ENCODE measurements at regions not wholly inside any gene's neighbourhood (a gene's known extent, or its start where the extent isn't known, plus 50 kb on each side); places are given as distances from the start of the nearest gene placed in this dataset.

DNA sequence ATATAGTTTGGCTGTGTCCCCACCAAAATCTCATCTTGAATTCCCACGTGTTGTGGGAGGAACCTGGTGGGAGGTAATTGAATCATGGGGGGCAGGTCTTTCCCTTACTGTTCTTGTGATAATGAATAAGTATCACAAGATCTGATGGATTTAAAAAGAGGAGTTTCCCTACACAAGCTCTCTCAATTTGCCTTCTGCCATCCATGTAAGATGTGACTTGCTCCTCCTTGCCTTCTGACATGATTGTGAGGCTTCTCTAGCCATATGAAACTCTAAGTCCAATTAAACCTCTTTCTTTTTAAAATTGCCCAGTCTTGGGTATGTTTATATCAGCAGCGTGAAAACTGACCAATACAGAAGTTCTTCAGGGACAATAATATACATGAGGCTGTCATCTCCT, 425.1 kb downstream of the PABPC4L start:
- no peak overlapping the region for H3T11ph ChIP-seq (ENCODE audit: low read length)
- H3K56ac ChIP-seq (ENCODE audit: insufficient read length, low read depth, low read length) = no peak overlapping the region
- no peak overlapping the region for H3K4ac ChIP-seq (ENCODE audit: low read depth, low read length)
- H3K14ac ChIP-seq (ENCODE audit: insufficient read depth, low read length) = no peak overlapping the region
- H3K18ac ChIP-seq (ENCODE audit: insufficient read length, low read depth, low read length) = no peak overlapping the region
- Mint-ChIP-seq H3K36me3 (ENCODE audit: insufficient read depth in 1 of 3, low read depth in 3 of 3) (peaks cover 10 to 20% (median 12%) of the 10 kb centered on the region in 3 experiments), H3K27me3 (ENCODE audit: low read depth) (no peaks in the 10 kb centered on the region), H3K9me3 (peaks cover 13 to 23% of the 10 kb centered on the region in 2 experiments), H3K4me3 (no peak overlapping the region), H3K27ac (no peak overlapping the region), H3K4me1 (no peaks in the 10 kb centered on the region)
- no peaks in the 10 kb centered on the region for H3K79me1 ChIP-seq (ENCODE audit: insufficient read depth, low read depth, low read length, poor library complexity, severe bottlenecking)
- no peaks in the 10 kb centered on the region for H3K79me2 ChIP-seq (ENCODE audit: insufficient read depth, low read length)
- H2AFZ ChIP-seq (ENCODE audit: low read length) = no peak overlapping the region
- no peaks in the 10 kb centered on the region for H3K27me3 ChIP-seq (ENCODE audit: insufficient read depth, low read length)
- no peaks in the 10 kb centered on the region for H4K20me1 ChIP-seq (ENCODE audit: control insufficient read depth, insufficient read depth, insufficient read length)
- no CpG with 5 or more reads among the region's 2 CpGs for WGBS (ENCODE audit: extremely low coverage, insufficient read length, low lambda C conversion rate)
- no peak overlapping the region for H2BK12ac ChIP-seq (ENCODE audit: insufficient read length, low read depth, low read length)
- TF ChIP-seq, protein P1, sequence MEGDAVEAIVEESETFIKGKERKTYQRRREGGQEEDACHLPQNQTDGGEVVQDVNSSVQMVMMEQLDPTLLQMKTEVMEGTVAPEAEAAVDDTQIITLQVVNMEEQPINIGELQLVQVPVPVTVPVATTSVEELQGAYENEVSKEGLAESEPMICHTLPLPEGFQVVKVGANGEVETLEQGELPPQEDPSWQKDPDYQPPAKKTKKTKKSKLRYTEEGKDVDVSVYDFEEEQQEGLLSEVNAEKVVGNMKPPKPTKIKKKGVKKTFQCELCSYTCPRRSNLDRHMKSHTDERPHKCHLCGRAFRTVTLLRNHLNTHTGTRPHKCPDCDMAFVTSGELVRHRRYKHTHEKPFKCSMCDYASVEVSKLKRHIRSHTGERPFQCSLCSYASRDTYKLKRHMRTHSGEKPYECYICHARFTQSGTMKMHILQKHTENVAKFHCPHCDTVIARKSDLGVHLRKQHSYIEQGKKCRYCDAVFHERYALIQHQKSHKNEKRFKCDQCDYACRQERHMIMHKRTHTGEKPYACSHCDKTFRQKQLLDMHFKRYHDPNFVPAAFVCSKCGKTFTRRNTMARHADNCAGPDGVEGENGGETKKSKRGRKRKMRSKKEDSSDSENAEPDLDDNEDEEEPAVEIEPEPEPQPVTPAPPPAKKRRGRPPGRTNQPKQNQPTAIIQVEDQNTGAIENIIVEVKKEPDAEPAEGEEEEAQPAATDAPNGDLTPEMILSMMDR (conservative IDR thresholded peaks at IDR 0.05) = no peak
- H4K8ac ChIP-seq (replicated peaks; ENCODE audit: insufficient read length, low read depth, low read length) = no peak overlapping the region
- H3K9ac ChIP-seq (ENCODE audit: extremely low read depth, insufficient read length, low read length) = no peak overlapping the region
- no peak overlapping the region for H2BK5ac ChIP-seq (ENCODE audit: insufficient read length, low read length)
- no peak for DNase-seq
- no peak overlapping the region for H4K5ac ChIP-seq (ENCODE audit: insufficient read length, low read depth, low read length)
- H2BK20ac ChIP-seq (ENCODE audit: low read depth, low read length, poor library complexity, severe bottlenecking) = no peak overlapping the region
- no peak overlapping the region for H3K27ac ChIP-seq (ENCODE audit: insufficient read length, low read depth, low read length)
- H3K4me2 ChIP-seq (ENCODE audit: insufficient read depth, insufficient read length, low read length) = no peak overlapping the region
- no peaks in the 10 kb centered on the region for H3K23me2 ChIP-seq (ENCODE audit: insufficient read length, low read depth, low read length, poor library complexity, severe bottlenecking)
- H2AK5ac ChIP-seq (ENCODE audit: insufficient read length, low read length) = no peak overlapping the region
- no peak overlapping the region for H2BK15ac ChIP-seq (ENCODE audit: low read depth, low read length)
- no peak overlapping the region for H3K23ac ChIP-seq (ENCODE audit: insufficient read length, low read depth, low read length)
- no peaks in the 10 kb centered on the region for H3K9me3 ChIP-seq (ENCODE audit: control insufficient read depth, low read depth, low read length)
- H2BK120ac ChIP-seq (ENCODE audit: low read depth, low read length, poor library complexity, severe bottlenecking) = no peak overlapping the region
- no peak overlapping the region for H4K91ac ChIP-seq (ENCODE audit: insufficient read length, low read depth, low read length)
- no peaks in the 10 kb centered on the region for H3K4me1 ChIP-seq (ENCODE audit: insufficient read depth, low read length)

Measured in H9 (cell line).